Colonic mucosa (tissue), 4 donors: ENCODE measurements at regions not wholly inside any gene's neighbourhood (a gene's known extent, or its start where the extent isn't known, plus 50 kb on each side); places are given as distances from the start of the nearest gene placed in this dataset.

Source experiments
- DNase-seq: peaks from one replicate; pipeline ENCODE4 v3.0.0-alpha.2; 2020
- H3K27ac ChIP-seq: fragments of 200-600 bp; one replicate; pipeline ENCODE4 v1.8.0; 2021
- H3K27me3 ChIP-seq: fragments of 200-600 bp; one replicate; pipeline ENCODE4 v1.8.0; 2021
- H3K36me3 ChIP-seq: fragments of 200-600 bp; one replicate; pipeline ENCODE4 v1.8.0; 2021
- H3K4me1 ChIP-seq: fragments of 200-600 bp; one replicate; pipeline ENCODE4 v1.8.0; 2021; ENCODE audit warnings: mild to moderate bottlenecking
- H3K4me3 ChIP-seq: fragments of 200-600 bp; one replicate; pipeline ENCODE4 v1.8.0; 2021
- H3K9ac ChIP-seq, 2 donors: one replicate each; pipeline ENCODE4 v1.7.0; 2013; ENCODE audit warnings: control low read depth in 2 of 2, low read depth in 2 of 2, low read length in 2 of 2
- H3K9me3 ChIP-seq: fragments of 200-600 bp; one replicate; pipeline ENCODE4 v1.8.0; 2021
- CTCF ChIP-seq: fragments of 200-600 bp; IDR thresholded peaks from one replicate; pipeline ENCODE4 v1.8.0; 2022; ENCODE audit warnings: antibody characterized with exemption, mild to moderate bottlenecking
- intact Hi-C: fragments of 100-400 bp; cut with DNase I; formaldehyde crosslinking; loops from one replicate; pipeline ENCODE4 v1.14.1; 2022
- donor health status: healthy.
- donor health status: DM: no; HTN: no; CAD: no.
- donor health status: DM: no; HTN: no; CAD: no.

GRCh38 chr3:21927261-21927660 is 176.3 kb upstream of the ZNF385D start:
- no peaks in the 10 kb centered on the region for H3K36me3 ChIP-seq
- H3K27me3 ChIP-seq = no peaks in the 10 kb centered on the region
- no peak for TF ChIP-seq CTCF
- no peak for DNase-seq
- no peaks in the 10 kb centered on the region for H3K4me1 ChIP-seq
- no peak overlapping the region for H3K27ac ChIP-seq
- intact Hi-C loops = no loop called here
- H3K9ac ChIP-seq = no peak overlapping the region
- no peak overlapping the region for H3K4me3 ChIP-seq
- H3K9me3 ChIP-seq = no peaks in the 10 kb centered on the region

- no peak overlapping the region for H3K27ac ChIP-seq
- no peak for TF ChIP-seq CTCF
- no peak for DNase-seq
- intact Hi-C loops = no loop called here
- H3K4me3 ChIP-seq = no peak overlapping the region
- H3K4me1 ChIP-seq = no peaks in the 10 kb centered on the region
- H3K9ac ChIP-seq = no peak overlapping the region
- no peaks in the 10 kb centered on the region for H3K9me3 ChIP-seq
- no peaks in the 10 kb centered on the region for H3K27me3 ChIP-seq
- no peaks in the 10 kb centered on the region for H3K36me3 ChIP-seq
Observed at GRCh38 chr3:21934591-21934990, 183.6 kb upstream of the ZNF385D start.

GRCh38 chr3:21936207-21936606 is 185.2 kb upstream of the ZNF385D start:
- intact Hi-C loops = no loop called here

GRCh38 chr3:21938267-21938681 is 187.3 kb upstream of the ZNF385D start:
- DNase-seq = no peak
- Histone ChIP-seq H3K4me3 (no peak overlapping the region), H3K9me3 (no peaks in the 10 kb centered on the region), H3K36me3 (no peaks in the 10 kb centered on the region), H3K9ac (no peak overlapping the region), H3K4me1 (no peaks in the 10 kb centered on the region), H3K27ac (no peak overlapping the region), H3K27me3 (no peaks in the 10 kb centered on the region)
- no peak for TF ChIP-seq CTCF
- intact Hi-C loops = no loop called here

More at GRCh38 chr3:21936207-21936606, 185.2 kb upstream of the ZNF385D start:
- no peaks in the 10 kb centered on the region for H3K27me3 ChIP-seq
- H3K9me3 ChIP-seq = no peaks in the 10 kb centered on the region
- H3K9ac ChIP-seq = no peak overlapping the region
- H3K27ac ChIP-seq = no peak overlapping the region
- no peak overlapping the region for H3K4me3 ChIP-seq
- H3K36me3 ChIP-seq = no peaks in the 10 kb centered on the region
- TF ChIP-seq CTCF = no peak
- H3K4me1 ChIP-seq = no peaks in the 10 kb centered on the region
- DNase-seq = no peak

GRCh38 chr3:21942328-21942727 is 191.3 kb upstream of the ZNF385D start:
- no peak overlapping the region for H3K4me3 ChIP-seq
- TF ChIP-seq CTCF = no peak
- no peak for DNase-seq
- H3K27me3 ChIP-seq = no peaks in the 10 kb centered on the region
- intact Hi-C loops = no loop called here
- no peaks in the 10 kb centered on the region for H3K36me3 ChIP-seq
- H3K9me3 ChIP-seq = no peaks in the 10 kb centered on the region
- H3K4me1 ChIP-seq = no peaks in the 10 kb centered on the region
- no peak overlapping the region for H3K27ac ChIP-seq
- H3K9ac ChIP-seq = no peak overlapping the region

GRCh38 chr3:21944251-21944650 is 193.2 kb upstream of the ZNF385D start:
- Histone ChIP-seq H3K27ac (no peak overlapping the region), H3K9ac (no peak overlapping the region), H3K4me1 (no peaks in the 10 kb centered on the region), H3K36me3 (no peaks in the 10 kb centered on the region), H3K27me3 (no peaks in the 10 kb centered on the region), H3K9me3 (no peaks in the 10 kb centered on the region), H3K4me3 (no peak overlapping the region)
- DNase-seq = no peak
- no peak for TF ChIP-seq CTCF
- intact Hi-C loops = no loop called here
